CD4-positive, alpha-beta T cell treated with Interleukin-12 subunit alpha and Interleukin-12 subunit beta, for 1 hour (primary cell): ENCODE measurements at regions not wholly inside any gene's neighbourhood (a gene's known extent, or its start where the extent isn't known, plus 50 kb on each side); places are given as distances from the start of the nearest gene placed in this dataset.

Experiments used
- DNase-seq: peaks from one replicate; pipeline ENCODE4 v3.0.0-alpha.2; 2020

- DNase-seq = no peak
Observed at GRCh38 chr10:131636841-131637724, 263.7 kb upstream of the PPP2R2D start.

- DNase-seq = no peak
Observed at GRCh38 chr10:131638049-131638879, 262.5 kb upstream of the PPP2R2D start.

- DNase-seq = no peak
Observed at GRCh38 chr10:131638880-131639278, 261.9 kb upstream of the PPP2R2D start.

GRCh38 chr10:131640045-131640644 is 260.7 kb upstream of the PPP2R2D start:
- no peak for DNase-seq

GRCh38 chr10:131641231-131641630 is 259.6 kb upstream of the PPP2R2D start:
- no peak for DNase-seq

- DNase-seq = no peak
Observed at GRCh38 chr10:131641898-131642297, 258.9 kb upstream of the PPP2R2D start.

- DNase-seq = no peak
Observed at GRCh38 chr10:131642966-131643365, 257.8 kb upstream of the PPP2R2D start.

- DNase-seq = no peak
Observed at GRCh38 chr10:131644289-131644688, 256.5 kb upstream of the PPP2R2D start.

GRCh38 chr10:131644864-131645658 is 255.7 kb upstream of the PPP2R2D start:
- DNase-seq = no peak

- no peak for DNase-seq
Observed at GRCh38 chr10:131645756-131646155, 255.1 kb upstream of the PPP2R2D start.

GRCh38 chr10:131646551-131647525 is 254.0 kb upstream of the PPP2R2D start:
- no peak for DNase-seq

GRCh38 chr10:131647789-131648188 is 253.0 kb upstream of the PPP2R2D start:
- no peak for DNase-seq

- no peak for DNase-seq
Observed at GRCh38 chr10:131648386-131649020, 252.3 kb upstream of the PPP2R2D start.

GRCh38 chr10:131649617-131650016 is 251.2 kb upstream of the PPP2R2D start:
- no peak for DNase-seq

- no peak for DNase-seq
Observed at GRCh38 chr10:131650169-131650705, 250.6 kb upstream of the PPP2R2D start.

- no peak for DNase-seq
Observed at GRCh38 chr10:131650771-131651673, 249.8 kb upstream of the PPP2R2D start.

- no peak for DNase-seq
Observed at GRCh38 chr10:131651674-131652437, 249.0 kb upstream of the PPP2R2D start.

- no peak for DNase-seq
Observed at GRCh38 chr10:131652438-131653139, 248.2 kb upstream of the PPP2R2D start.
